Fibroblast of lung (primary cell): ENCODE measurements at regions not wholly inside any gene's neighbourhood (a gene's known extent, or its start where the extent isn't known, plus 50 kb on each side); places are given as distances from the start of the nearest gene placed in this dataset.

Source experiments
- DNase-seq, 2 donors: peaks; one replicate each; pipeline versions ENCODE4 v3.0.0 to v3.0.0-alpha.2; 2010; ENCODE audit warnings: low read depth in 2 of 2
- H2AFZ ChIP-seq: 2 replicates; pipeline ENCODE4 v1.5.1; 2012; ENCODE audit warnings: low read length, control low read depth, inconsistent platforms
- H3K27ac ChIP-seq: 2 replicates; pipeline ENCODE4 v1.5.1; 2011; ENCODE audit warnings: low read length, control low read depth; ENCODE audit not compliant: insufficient read depth
- H3K27me3 ChIP-seq: 2 replicates; pipeline ENCODE4 v1.5.1; 2011; ENCODE audit warnings: mild to moderate bottlenecking, low read length; ENCODE audit not compliant: control insufficient read depth, insufficient read depth
- H3K36me3 ChIP-seq: 2 replicates; pipeline ENCODE4 v1.5.1; 2011; ENCODE audit warnings: low read length; ENCODE audit not compliant: control insufficient read depth, insufficient read depth
- H3K4me1 ChIP-seq: 2 replicates; pipeline ENCODE4 v1.5.1; 2011; ENCODE audit warnings: low read length; ENCODE audit not compliant: control insufficient read depth, insufficient read depth; ENCODE audit errors: extremely low read depth
- H3K4me2 ChIP-seq: 2 replicates; pipeline ENCODE4 v1.5.1; 2011; ENCODE audit warnings: low read length, control low read depth; ENCODE audit not compliant: insufficient read depth; ENCODE audit errors: extremely low read depth
- H3K4me3 ChIP-seq, 4 experiments: fragments of 200-600 bp in 1 of 4; sonication (generic) in 1 of 4; replicated peaks in 1 of 4; 2 replicates each; pipeline ENCODE4 v1.5.1; 2011 to 2016; ENCODE audit warnings: low read length in 4 of 4, low read depth in 3 of 4, mild to moderate bottlenecking in 3 of 4, control low read depth in 2 of 4, inconsistent platforms in 1 of 4, mixed read lengths in 1 of 4; ENCODE audit not compliant: insufficient read depth in 1 of 4; ENCODE audit errors: control extremely low read depth in 1 of 4
- H3K79me2 ChIP-seq: 2 replicates; pipeline ENCODE4 v1.5.1; 2012; ENCODE audit warnings: mild to moderate bottlenecking, low read length, inconsistent platforms; ENCODE audit not compliant: control insufficient read depth, insufficient read depth
- H3K9ac ChIP-seq: 2 replicates; pipeline ENCODE4 v1.5.1; 2011; ENCODE audit warnings: mild to moderate bottlenecking, low read length, control low read depth; ENCODE audit not compliant: insufficient read depth
- H3K9me3 ChIP-seq: 2 replicates; pipeline ENCODE4 v1.5.1; 2012; ENCODE audit warnings: low read depth, low read length; ENCODE audit not compliant: control insufficient read depth, insufficient read depth
- H4K20me1 ChIP-seq: 2 replicates; pipeline ENCODE4 v1.5.1; 2011; ENCODE audit warnings: low read length; ENCODE audit not compliant: control insufficient read depth, insufficient read depth; ENCODE audit errors: extremely low read depth
- CTCF ChIP-seq, 2 donors: IDR thresholded peaks in 1 of 2; conservative IDR thresholded peaks in 1 of 2; 1 replicate in 1 of 2; 2 replicates in 1 of 2; pipeline ENCODE4 v1.5.1; 2011 to 2012; ENCODE audit warnings: low read length in 2 of 2, control low read depth in 1 of 2, inconsistent platforms in 1 of 2, low read depth in 1 of 2, mild to moderate bottlenecking in 1 of 2
- EZH2 ChIP-seq: IDR thresholded peaks from 2 replicates; pipeline ENCODE4 v1.5.1; 2012; ENCODE audit warnings: low read length, control low read depth, mild to moderate bottlenecking; ENCODE audit errors: missing control alignments

GRCh38 chr5:74993743-74994142 lies 58.6 kb downstream of the GCNT4 start:
- Histone ChIP-seq H2AFZ (no peak overlapping the region), H3K4me2 (no peak overlapping the region), H3K9ac (no peak overlapping the region), H3K4me3 (no peak overlapping the region), H3K4me1 (no peaks in the 10 kb centered on the region), H3K36me3 (no peaks in the 10 kb centered on the region), H4K20me1 (no peaks in the 10 kb centered on the region), H3K27ac (no peak overlapping the region), H3K27me3 (no peaks in the 10 kb centered on the region), H3K79me2 (no peaks in the 10 kb centered on the region), H3K9me3 (no peaks in the 10 kb centered on the region)
- TF ChIP-seq CTCF (conservative IDR thresholded peaks at IDR 0.05 in 1 of 2, IDR thresholded peaks at IDR 0.05 in 1 of 2; ENCODE audit: low read depth in 1 of 2, low read length in 2 of 2) (no peak), EZH2 (no peak)
- DNase-seq = no peak

GRCh38 chr5:74992791-74993190 lies 59.6 kb downstream of the GCNT4 start:
- Histone ChIP-seq H3K9ac (no peak overlapping the region), H3K27ac (no peak overlapping the region), H4K20me1 (no peaks in the 10 kb centered on the region), H3K79me2 (no peaks in the 10 kb centered on the region), H2AFZ (no peak overlapping the region), H3K4me2 (no peak overlapping the region), H3K4me1 (no peaks in the 10 kb centered on the region), H3K9me3 (no peaks in the 10 kb centered on the region), H3K4me3 (no peak overlapping the region), H3K27me3 (no peaks in the 10 kb centered on the region), H3K36me3 (no peaks in the 10 kb centered on the region)
- DNase-seq = no peak
- TF ChIP-seq CTCF (conservative IDR thresholded peaks at IDR 0.05 in 1 of 2, IDR thresholded peaks at IDR 0.05 in 1 of 2; ENCODE audit: low read depth in 1 of 2, low read length in 2 of 2) (no peak), EZH2 (no peak)

- H3K27ac ChIP-seq = no peak overlapping the region
- H3K9ac ChIP-seq = no peak overlapping the region
- no peak overlapping the region for H3K4me2 ChIP-seq
- no peak for TF ChIP-seq CTCF (conservative IDR thresholded peaks at IDR 0.05 in 1 of 2, IDR thresholded peaks at IDR 0.05 in 1 of 2; ENCODE audit: low read depth in 1 of 2, low read length in 2 of 2)
- TF ChIP-seq EZH2 = no peak
- H3K4me1 ChIP-seq = no peaks in the 10 kb centered on the region
- no peak overlapping the region for H3K4me3 ChIP-seq
- no peaks in the 10 kb centered on the region for H3K9me3 ChIP-seq
- no peaks in the 10 kb centered on the region for H3K79me2 ChIP-seq
- no peaks in the 10 kb centered on the region for H3K36me3 ChIP-seq
- H4K20me1 ChIP-seq = no peaks in the 10 kb centered on the region
- no peak for DNase-seq
- no peak overlapping the region for H2AFZ ChIP-seq
- H3K27me3 ChIP-seq = no peaks in the 10 kb centered on the region
Measured at GRCh38 chr5:74991522-74991921, 60.8 kb downstream of the GCNT4 start.
